IMR-90 (cell line): ENCODE measurements at regions not wholly inside any gene's neighbourhood (a gene's known extent, or its start where the extent isn't known, plus 50 kb on each side); places are given as distances from the start of the nearest gene placed in this dataset.

ENCODE experiments used
- ATAC-seq: fragments of 200-7000 bp; cut with Tn5 transposase; 2 replicates; pipeline ENCODE4 v1.9.1; 2020; ENCODE audit warnings: low read depth, mild to moderate bottlenecking, moderate library complexity
- BruUV-seq: library from RNA; stranded (reverse); fragments of 400-500 nt; replicated peaks from 2 replicates; lab custom pipeline; 2021; lab: Mats Ljungman, UMichigan
- CTCF ChIA-PET: fragments of 300-600 bp; formaldehyde crosslinking; extraction: SDS; loops from one replicate; lab custom pipeline; 2021; ENCODE audit warnings: antibody characterized with exemption; lab: Yijun Ruan, JAX
- POLR2A ChIA-PET: fragments of 300-600 bp; sonication (Branson Sonifier 250); formaldehyde crosslinking; loops from one replicate; lab custom pipeline; 2022; ENCODE audit warnings: antibody characterized with exemption; ENCODE audit not compliant: unreplicated experiment; lab: Charles Lee
- DNase-seq: peaks from one replicate; pipeline ENCODE4 v3.0.0; 2013
- H2AFZ ChIP-seq: replicated peaks from 2 replicates; pipeline ENCODE3; 2013; ENCODE audit warnings: low read length, mild to moderate bottlenecking; ENCODE audit not compliant: poor library complexity
- H2AK5ac ChIP-seq: 2 replicates; pipeline ENCODE4 v1.6.1; 2013; ENCODE audit warnings: low read depth, low read length, inconsistent platforms
- H2AK9ac ChIP-seq: replicated peaks from 2 replicates; pipeline ENCODE3; 2013; ENCODE audit warnings: mild to moderate bottlenecking, low read depth, low read length, moderate library complexity; ENCODE audit not compliant: poor library complexity
- H2BK120ac ChIP-seq: 2 replicates; pipeline ENCODE4 v1.6.1; 2013; ENCODE audit warnings: low read depth, low read length, inconsistent platforms
- H2BK15ac ChIP-seq: 3 replicates; pipeline ENCODE4 v1.6.1; 2013; ENCODE audit warnings: low read depth, low read length, inconsistent platforms
- H2BK20ac ChIP-seq: 2 replicates; pipeline ENCODE4 v1.6.1; 2013; ENCODE audit warnings: low read depth, mild to moderate bottlenecking, inconsistent platforms, low read length, moderate library complexity
- H2BK5ac ChIP-seq: 2 replicates; pipeline ENCODE4 v1.6.1; 2013; ENCODE audit warnings: mild to moderate bottlenecking, low read depth, low read length, inconsistent platforms; ENCODE audit not compliant: poor library complexity, severe bottlenecking
- H3K14ac ChIP-seq: replicated peaks from 2 replicates; pipeline ENCODE4 v1.6.1; 2013; ENCODE audit warnings: low read depth, low read length, inconsistent platforms
- H3K18ac ChIP-seq: 2 replicates; pipeline ENCODE4 v1.6.1; 2013; ENCODE audit warnings: low read depth, low read length, control low read depth
- H3K23ac ChIP-seq: 2 replicates; pipeline ENCODE4 v1.6.1; 2013; ENCODE audit warnings: low read depth, low read length, inconsistent platforms
- H3K27ac ChIP-seq: 2 replicates; pipeline ENCODE4 v1.5.1; 2013; ENCODE audit warnings: mild to moderate bottlenecking, control low read depth, low read length; ENCODE audit not compliant: insufficient read depth
- H3K27me3 ChIP-seq: 2 replicates; pipeline ENCODE4 v1.6.1; 2013; ENCODE audit warnings: low read length; ENCODE audit not compliant: control insufficient read depth, insufficient read depth
- H3K36me3 ChIP-seq: 2 replicates; pipeline ENCODE4 v1.6.1; 2013; ENCODE audit warnings: low read length, mixed read lengths; ENCODE audit not compliant: control insufficient read depth, insufficient read depth
- H3K4ac ChIP-seq: 2 replicates; pipeline ENCODE4 v1.6.1; 2013; ENCODE audit warnings: low read depth, low read length, inconsistent platforms
- H3K4me1 ChIP-seq: 2 replicates; pipeline ENCODE4 v1.6.1; 2013; ENCODE audit warnings: low read length, mixed read lengths; ENCODE audit not compliant: control insufficient read depth, insufficient read depth
- H3K4me2 ChIP-seq: 2 replicates; pipeline ENCODE4 v1.6.1; 2013; ENCODE audit warnings: low read depth, mild to moderate bottlenecking, control low read depth, low read length, moderate library complexity
- H3K4me3 ChIP-seq: 2 replicates; pipeline ENCODE4 v1.5.1; 2013; ENCODE audit warnings: low read depth, mild to moderate bottlenecking, control low read depth, low read length, moderate library complexity; ENCODE audit not compliant: insufficient read depth
- H3K56ac ChIP-seq: 2 replicates; pipeline ENCODE4 v1.6.1; 2013; ENCODE audit warnings: low read length, inconsistent platforms; ENCODE audit not compliant: insufficient read depth; ENCODE audit errors: extremely low read depth
- H3K79me1 ChIP-seq, 2 experiments: 2 replicates each; pipeline ENCODE4 v1.6.1; 2013; ENCODE audit warnings: low read length in 2 of 2, inconsistent platforms in 1 of 2, low read depth in 1 of 2
- H3K9ac ChIP-seq: 2 replicates; pipeline ENCODE4 v1.6.1; 2013; ENCODE audit warnings: low read depth, low read length, control low read depth
- H3K9me1 ChIP-seq: 2 replicates; pipeline ENCODE4 v1.6.1; 2013; ENCODE audit warnings: low read length, inconsistent platforms; ENCODE audit not compliant: insufficient read depth
- H3K9me3 ChIP-seq: 2 replicates; pipeline ENCODE4 v1.6.1; 2013; ENCODE audit warnings: low read length; ENCODE audit not compliant: control insufficient read depth, insufficient read depth
- H4K20me1 ChIP-seq: 2 replicates; pipeline ENCODE4 v1.6.1; 2013; ENCODE audit warnings: low read length, inconsistent platforms; ENCODE audit not compliant: insufficient read depth
- H4K5ac ChIP-seq: 2 replicates; pipeline ENCODE4 v1.6.1; 2013; ENCODE audit warnings: mild to moderate bottlenecking, low read depth, low read length, control low read depth
- H4K8ac ChIP-seq, 2 experiments: 2 replicates each; pipeline ENCODE4 v1.6.1; 2013; ENCODE audit warnings: low read depth in 2 of 2, low read length in 2 of 2, control low read depth in 1 of 2, inconsistent platforms in 1 of 2
- H4K91ac ChIP-seq: 2 replicates; pipeline ENCODE4 v1.6.1; 2013; ENCODE audit warnings: low read depth, low read length, inconsistent platforms; ENCODE audit not compliant: insufficient read depth
- BHLHE40 ChIP-seq: fragments of 150-350 bp; IDR thresholded peaks from 2 replicates; pipeline ENCODE4 v1.6.1; 2016; ENCODE audit warnings: mild to moderate bottlenecking, low read depth, low read length
- CEBPB ChIP-seq: IDR thresholded peaks from 2 replicates; pipeline ENCODE4 v1.6.1; 2012; ENCODE audit warnings: low read depth, low read length, improper control_type of control experiment
- CHD1 ChIP-seq: IDR thresholded peaks from 2 replicates; pipeline ENCODE4 v1.6.1; 2012; ENCODE audit warnings: low read depth, low read length, improper control_type of control experiment
- CTCF ChIP-seq: conservative IDR thresholded peaks from 2 replicates; pipeline ENCODE4 v1.5.1; 2012; ENCODE audit warnings: mild to moderate bottlenecking, low read depth, low read length, improper control_type of control experiment
- ELK1 ChIP-seq: fragments of 150-350 bp; IDR thresholded peaks from 2 replicates; pipeline ENCODE4 v1.6.1; 2016; ENCODE audit warnings: low read depth, mild to moderate bottlenecking, low read length, moderate library complexity, borderline replicate concordance
- FOS ChIP-seq: fragments of 150-350 bp; IDR thresholded peaks from 2 replicates; pipeline ENCODE4 v1.6.1; 2016; ENCODE audit warnings: low read depth, low read length
- MAFK ChIP-seq: IDR thresholded peaks from 2 replicates; pipeline ENCODE4 v1.6.1; 2012; ENCODE audit warnings: low read depth, low read length, improper control_type of control experiment
- MAZ ChIP-seq: IDR thresholded peaks from 2 replicates; pipeline ENCODE4 v1.6.1; 2012; ENCODE audit warnings: low read depth, mild to moderate bottlenecking, low read length, improper control_type of control experiment, moderate library complexity, borderline replicate concordance
- MXI1 ChIP-seq: IDR thresholded peaks from 2 replicates; pipeline ENCODE4 v1.6.1; 2012; ENCODE audit warnings: low read depth, mild to moderate bottlenecking, low read length, moderate library complexity, borderline replicate concordance
- NFE2L2 ChIP-seq: fragments of 150-350 bp; IDR thresholded peaks from 2 replicates; pipeline ENCODE4 v1.6.1; 2016; ENCODE audit warnings: low read depth, mild to moderate bottlenecking, low read length
- POLR2A ChIP-seq: IDR thresholded peaks from 2 replicates; pipeline ENCODE4 v1.6.1; 2012; ENCODE audit warnings: mild to moderate bottlenecking, low read depth, low read length
- RAD21 ChIP-seq: IDR thresholded peaks from 2 replicates; pipeline ENCODE4 v1.6.1; 2012; ENCODE audit warnings: low read length, improper control_type of control experiment
- RCOR1 ChIP-seq: IDR thresholded peaks from 2 replicates; pipeline ENCODE4 v1.6.1; 2012; ENCODE audit warnings: mild to moderate bottlenecking, low read length, improper control_type of control experiment; ENCODE audit not compliant: insufficient replicate concordance
- RFX5 ChIP-seq: IDR thresholded peaks from 2 replicates; pipeline ENCODE4 v1.8.0; 2012; ENCODE audit warnings: low read depth, mild to moderate bottlenecking, low read length, moderate library complexity
- SMC3 ChIP-seq: fragments of 150-350 bp; IDR thresholded peaks from 2 replicates; pipeline ENCODE4 v1.6.1; 2016; ENCODE audit warnings: low read depth, mild to moderate bottlenecking, antibody characterized with exemption, low read length, moderate library complexity
- USF2 ChIP-seq: fragments of 150-350 bp; IDR thresholded peaks from 2 replicates; pipeline ENCODE4 v1.6.1; 2017; ENCODE audit warnings: mild to moderate bottlenecking, antibody characterized with exemption, low read length, low read depth
- WGBS, 2 experiments: methylation state at CpG; one replicate each; pipeline versions ENCODE4 v1.1.5 to v1.1.7; 2013; ENCODE audit warnings: missing lambda C conversion rate in 2 of 2; ENCODE audit not compliant: insufficient read length in 1 of 2; ENCODE audit errors: extremely low coverage in 2 of 2; 5-methylcytosine and 5-hydroxymethylcytosine counted together
- dilution Hi-C: fragments of 300-500 bp; cut with HindIII; formaldehyde crosslinking; loops from one replicate; pipeline ENCODE4 v1.14.3; 2018; ENCODE audit warnings: low sequenced_read_pairs; ENCODE audit not compliant: unreplicated experiment
- in situ Hi-C: fragments of 300-500 bp; cut with MboI; formaldehyde crosslinking; loops from 3 replicates; pipeline ENCODE4 v1.14.3; 2019; ENCODE audit warnings: low sequenced_read_pairs, inconsistent platforms, mixed read lengths
- intact Hi-C: fragments of 100-400 bp; cut with micrococcal nuclease; formaldehyde crosslinking; loops from 2 replicates; pipeline ENCODE4 v1.10.0; 2022

GRCh38 chr4:27917381-27917780 lies 1056.7 kb downstream of the STIM2 start:
- H3K23ac ChIP-seq = no peak overlapping the region
- ChIA-PET CTCF (no interaction called here), POLR2A (no interaction called here)
- no peaks in the 10 kb centered on the region for H3K9me1 ChIP-seq
- H2BK15ac ChIP-seq = no peak overlapping the region
- H3K4me1 ChIP-seq = no peaks in the 10 kb centered on the region
- no peak overlapping the region for H3K56ac ChIP-seq
- no peak overlapping the region for H3K9ac ChIP-seq
- no peak overlapping the region for H4K5ac ChIP-seq
- intact Hi-C loops (no loop called here), dilution Hi-C loops (no loop called here), in situ Hi-C loops (no loop called here)
- no peaks in the 10 kb centered on the region for H4K20me1 ChIP-seq
- no peak for ATAC-seq
- no peak overlapping the region for H3K4me2 ChIP-seq
- H3K14ac ChIP-seq = no peak overlapping the region
- H3K27ac ChIP-seq = no peak overlapping the region
- DNase-seq = no peak
- H3K27me3 ChIP-seq = no peaks in the 10 kb centered on the region
- no TSS peak for BruUV-seq
- no peak overlapping the region for H2BK20ac ChIP-seq
- H3K9me3 ChIP-seq = no peaks in the 10 kb centered on the region
- H3K79me1 ChIP-seq = no peaks in the 10 kb centered on the region
- H3K4ac ChIP-seq = no peak overlapping the region
- TF ChIP-seq CEBPB (no peak), SMC3 (no peak), RFX5 (no peak), RAD21 (no peak), MAZ (no peak), FOS (no peak), CHD1 (no peak), BHLHE40 (no peak), NFE2L2 (no peak), POLR2A (no peak), USF2 (no peak), MXI1 (no peak), ELK1 (no peak), RCOR1 (no peak), CTCF (no peak), MAFK (no peak)
- no peak overlapping the region for H4K8ac ChIP-seq
- H2AK9ac ChIP-seq = no peak overlapping the region
- no peak overlapping the region for H3K18ac ChIP-seq
- H4K91ac ChIP-seq = no peak overlapping the region
- H2AK5ac ChIP-seq = no peak overlapping the region
- H2BK5ac ChIP-seq = no peak overlapping the region
- no CpG with 5 or more reads among the region's 2 CpGs for WGBS, 2 experiments
- H3K36me3 ChIP-seq = no peaks in the 10 kb centered on the region
- no peak overlapping the region for H3K4me3 ChIP-seq
- H2BK120ac ChIP-seq = no peak overlapping the region
- H2AFZ ChIP-seq = no peak overlapping the region
